Thyroid gland (tissue), 4 donors: ENCODE measurements at regions not wholly inside any gene's neighbourhood (a gene's known extent, or its start where the extent isn't known, plus 50 kb on each side); places are given as distances from the start of the nearest gene placed in this dataset.
"Not testable (repeated sequence)": the region's sequence is repeated elsewhere in the genome, so short reads cannot be mapped to it uniquely, and the experiment has no call there.

Source experiments
- DNase-seq, 2 donors: peaks; one replicate each; pipeline ENCODE4 v3.0.0-alpha.2; 2019
- H3K27ac ChIP-seq, 3 donors: fragments of 200-600 bp; sonication (generic); 1 replicate in 2 of 3; 2 replicates in 1 of 3; pipeline ENCODE4 v1.5.1; 2016 to 2019; ENCODE audit warnings: mild to moderate bottlenecking in 1 of 3, moderate library complexity in 1 of 3
- H3K27me3 ChIP-seq: fragments of 200-600 bp; sonication (generic); one replicate; pipeline ENCODE4 v1.5.1; 2019
- H3K36me3 ChIP-seq, 2 donors: fragments of 200-600 bp; sonication (generic); one replicate each; pipeline ENCODE4 v1.5.1; 2016 to 2019
- H3K4me1 ChIP-seq, 2 donors: fragments of 200-600 bp; sonication (generic); one replicate each; pipeline ENCODE4 v1.5.1; 2017 to 2019
- H3K4me3 ChIP-seq, 3 donors: fragments of 200-600 bp; sonication (generic); replicated peaks in 1 of 3; 1 replicate in 2 of 3; 2 replicates in 1 of 3; pipeline ENCODE4 v1.5.1; 2016; ENCODE audit warnings: mild to moderate bottlenecking in 1 of 3
- H3K9me3 ChIP-seq: fragments of 200-600 bp; sonication (generic); one replicate; pipeline ENCODE4 v1.5.1; 2017
- POLR2A ChIP-seq, 2 donors: fragments of 450-650 bp; IDR thresholded peaks; one replicate each; pipeline ENCODE4 v1.6.1; 2017; ENCODE audit warnings: antibody characterized with exemption in 2 of 2, mild to moderate bottlenecking in 2 of 2, moderate library complexity in 1 of 2
- WGBS, 2 donors: methylation state at CpG; one replicate each; pipeline ENCODE4 v1.1.5; 2017; 5-methylcytosine and 5-hydroxymethylcytosine counted together
- intact Hi-C: fragments of 100-400 bp; cut with DNase I; formaldehyde crosslinking; loops from one replicate; pipeline ENCODE4 v1.15.1; 2023
- TF ChIP-seq, protein P1 (sequence below), 6 experiments: fragments of 200-600 bp in 3 of 6; fragments of 450-650 bp in 3 of 6; sonication (generic) in 3 of 6; IDR thresholded peaks; one replicate each; pipeline ENCODE4 v1.5.1; 2016 to 2019; ENCODE audit warnings: antibody characterized with exemption in 6 of 6, mild to moderate bottlenecking in 2 of 6, inconsistent platforms in 1 of 6, moderate library complexity in 1 of 6

DNA sequence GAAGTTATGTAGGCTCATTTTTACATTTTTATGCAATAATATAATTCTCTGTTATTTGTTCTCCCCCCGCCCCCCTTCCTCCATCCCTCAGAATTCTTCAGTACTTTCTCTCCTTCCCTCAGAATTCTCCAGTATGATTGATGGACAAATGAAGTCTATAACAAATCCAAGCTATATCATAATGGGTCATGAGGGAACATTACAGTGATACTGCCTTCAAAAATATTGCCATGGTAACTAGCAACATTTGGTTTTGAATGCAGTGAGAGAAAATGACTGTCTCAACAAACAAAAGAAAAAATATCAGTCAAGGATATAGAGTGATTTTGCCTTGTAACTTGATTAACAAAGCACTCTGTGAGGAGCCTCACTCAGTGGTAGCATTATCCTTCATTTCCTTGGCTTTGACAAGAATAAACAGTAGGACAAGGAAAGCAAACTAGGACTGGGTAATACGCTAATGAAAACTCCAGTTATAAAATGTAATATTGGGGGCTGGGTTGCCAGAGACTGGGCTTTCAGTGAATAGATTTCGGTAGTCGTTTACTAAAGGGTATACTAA lies 392.9 kb upstream of the CRIM1 start:
- no peaks in the 10 kb centered on the region for H3K9me3 ChIP-seq
- no peaks in the 10 kb centered on the region for H3K4me1 ChIP-seq
- no peak for TF ChIP-seq POLR2A (IDR thresholded peaks at IDR 0.05)
- TF ChIP-seq, protein P1, sequence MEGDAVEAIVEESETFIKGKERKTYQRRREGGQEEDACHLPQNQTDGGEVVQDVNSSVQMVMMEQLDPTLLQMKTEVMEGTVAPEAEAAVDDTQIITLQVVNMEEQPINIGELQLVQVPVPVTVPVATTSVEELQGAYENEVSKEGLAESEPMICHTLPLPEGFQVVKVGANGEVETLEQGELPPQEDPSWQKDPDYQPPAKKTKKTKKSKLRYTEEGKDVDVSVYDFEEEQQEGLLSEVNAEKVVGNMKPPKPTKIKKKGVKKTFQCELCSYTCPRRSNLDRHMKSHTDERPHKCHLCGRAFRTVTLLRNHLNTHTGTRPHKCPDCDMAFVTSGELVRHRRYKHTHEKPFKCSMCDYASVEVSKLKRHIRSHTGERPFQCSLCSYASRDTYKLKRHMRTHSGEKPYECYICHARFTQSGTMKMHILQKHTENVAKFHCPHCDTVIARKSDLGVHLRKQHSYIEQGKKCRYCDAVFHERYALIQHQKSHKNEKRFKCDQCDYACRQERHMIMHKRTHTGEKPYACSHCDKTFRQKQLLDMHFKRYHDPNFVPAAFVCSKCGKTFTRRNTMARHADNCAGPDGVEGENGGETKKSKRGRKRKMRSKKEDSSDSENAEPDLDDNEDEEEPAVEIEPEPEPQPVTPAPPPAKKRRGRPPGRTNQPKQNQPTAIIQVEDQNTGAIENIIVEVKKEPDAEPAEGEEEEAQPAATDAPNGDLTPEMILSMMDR (IDR thresholded peaks at IDR 0.05) = no peak
- no peaks in the 10 kb centered on the region for H3K27me3 ChIP-seq
- no peak overlapping the region for H3K4me3 ChIP-seq
- no peak for DNase-seq
- no peak overlapping the region for H3K27ac ChIP-seq
- no peaks in the 10 kb centered on the region for H3K36me3 ChIP-seq
- WGBS, 2 donors = 88 to 91% methylated on average over 4 of the region's 4 CpGs
- intact Hi-C loops = no loop called here

DNA sequence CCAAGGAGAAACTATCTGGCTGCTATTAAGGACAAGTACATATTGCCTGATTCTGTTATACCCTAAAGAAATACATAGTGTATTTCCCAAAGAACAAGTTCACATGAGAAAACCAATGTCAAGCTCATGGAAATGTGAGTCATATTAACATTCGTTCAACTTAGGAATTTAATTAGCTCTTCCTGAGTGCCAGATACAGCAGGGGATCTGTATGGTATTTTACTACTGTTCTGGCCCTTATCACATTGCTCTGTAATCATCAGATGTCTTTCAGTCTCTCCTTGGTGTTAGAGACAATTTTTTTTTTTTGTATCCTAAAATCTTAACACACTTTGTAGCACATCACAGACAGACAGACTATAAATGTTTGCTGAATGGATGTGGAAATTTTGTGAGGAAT lies 395.0 kb upstream of the CRIM1 start:
- Histone ChIP-seq H3K4me3 (no peak overlapping the region), H3K27me3 (no peaks in the 10 kb centered on the region), H3K4me1 (no peaks in the 10 kb centered on the region), H3K27ac (no peak overlapping the region), H3K9me3 (no peaks in the 10 kb centered on the region), H3K36me3 (no peaks in the 10 kb centered on the region)
- intact Hi-C loops = no loop called here
- TF ChIP-seq, protein P1 (IDR thresholded peaks at IDR 0.05) = no peak
- TF ChIP-seq POLR2A (IDR thresholded peaks at IDR 0.05) = no peak
- DNase-seq = no peak
- WGBS, 2 donors = 86 to 92% methylated on average over 1 of the region's 1 CpG

DNA sequence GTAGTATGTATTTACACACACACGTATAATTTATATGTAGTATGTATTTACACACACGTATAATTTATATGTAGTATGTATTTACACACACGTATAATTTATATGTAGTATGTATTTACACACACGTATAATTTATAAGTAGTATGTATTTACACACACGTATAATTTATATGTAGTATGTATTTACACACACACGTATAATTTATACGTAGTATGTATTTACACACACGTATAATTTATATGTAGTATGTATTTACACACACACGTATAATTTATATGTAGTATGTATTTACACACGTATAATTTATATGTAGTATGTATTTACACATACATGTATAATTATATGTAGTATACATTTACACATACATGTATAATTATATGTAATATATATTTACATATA lies 398.5 kb upstream of the CRIM1 start:
- H3K36me3 ChIP-seq, H3K9me3 ChIP-seq, H3K4me1 ChIP-seq, H3K4me3 ChIP-seq, DNase-seq, intact Hi-C loops, H3K27me3 ChIP-seq, H3K27ac ChIP-seq: not testable (repeated sequence)
- 90 to 96% methylated on average over 10 of the region's 10 CpGs for WGBS, 2 donors

DNA sequence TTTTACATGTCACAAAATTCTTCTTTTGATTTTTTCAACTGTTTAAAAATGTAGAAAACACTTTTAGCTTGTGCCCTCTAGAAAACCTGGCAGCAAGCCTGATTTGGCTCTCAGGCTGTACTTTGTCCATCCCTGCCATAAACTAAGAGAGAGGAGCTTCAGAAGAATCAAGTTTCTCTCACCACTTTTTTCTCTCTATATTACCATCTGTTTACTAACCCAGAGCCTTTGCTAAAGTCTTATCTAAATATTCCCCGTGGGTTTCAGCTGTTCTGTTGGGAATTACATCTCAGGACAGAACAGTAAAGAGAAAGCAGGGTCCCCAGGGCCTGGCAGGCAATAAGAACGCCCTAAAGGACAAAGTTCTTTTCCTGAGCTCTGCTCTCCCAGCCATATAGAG lies 409.1 kb upstream of the CRIM1 start:
- Histone ChIP-seq H3K4me3 (no peak overlapping the region), H3K9me3 (no peaks in the 10 kb centered on the region), H3K27me3 (no peaks in the 10 kb centered on the region), H3K4me1 (no peaks in the 10 kb centered on the region), H3K27ac (no peak overlapping the region), H3K36me3 (no peaks in the 10 kb centered on the region)
- no peak for TF ChIP-seq POLR2A (IDR thresholded peaks at IDR 0.05)
- TF ChIP-seq, protein P1 (IDR thresholded peaks at IDR 0.05) = no peak
- no peak for DNase-seq
- WGBS, 2 donors = 53 to 65% methylated on average over 2 of the region's 2 CpGs
- intact Hi-C loops = no loop called here

DNA sequence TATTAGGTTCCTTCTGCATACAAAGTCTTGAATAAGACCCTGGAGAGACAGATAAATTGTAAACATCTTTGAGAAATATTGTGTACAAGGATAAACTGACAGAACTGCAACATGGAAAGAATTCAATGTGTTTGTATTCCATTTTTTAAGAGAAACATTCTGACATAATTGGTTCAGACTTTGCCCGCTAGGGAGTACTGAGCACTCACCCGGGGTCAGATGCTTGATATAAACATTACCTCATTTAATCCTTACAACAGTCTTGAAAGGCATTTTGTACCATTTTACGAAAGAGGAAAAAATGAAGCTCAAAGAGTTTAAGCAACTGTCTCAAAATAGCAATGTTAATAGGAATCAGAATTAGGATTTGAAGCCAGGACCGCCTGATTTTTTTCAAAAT lies 416.7 kb upstream of the CRIM1 start:
- Histone ChIP-seq H3K27ac (no peak overlapping the region), H3K27me3 (no peaks in the 10 kb centered on the region), H3K36me3 (no peaks in the 10 kb centered on the region), H3K9me3 (no peaks in the 10 kb centered on the region), H3K4me3 (no peak overlapping the region), H3K4me1 (no peaks in the 10 kb centered on the region)
- WGBS, 2 donors = 67 to 79% methylated on average over 4 of the region's 4 CpGs
- intact Hi-C loops = no loop called here
- TF ChIP-seq, protein P1 (IDR thresholded peaks at IDR 0.05) = no peak
- no peak for TF ChIP-seq POLR2A (IDR thresholded peaks at IDR 0.05)
- no peak for DNase-seq

DNA sequence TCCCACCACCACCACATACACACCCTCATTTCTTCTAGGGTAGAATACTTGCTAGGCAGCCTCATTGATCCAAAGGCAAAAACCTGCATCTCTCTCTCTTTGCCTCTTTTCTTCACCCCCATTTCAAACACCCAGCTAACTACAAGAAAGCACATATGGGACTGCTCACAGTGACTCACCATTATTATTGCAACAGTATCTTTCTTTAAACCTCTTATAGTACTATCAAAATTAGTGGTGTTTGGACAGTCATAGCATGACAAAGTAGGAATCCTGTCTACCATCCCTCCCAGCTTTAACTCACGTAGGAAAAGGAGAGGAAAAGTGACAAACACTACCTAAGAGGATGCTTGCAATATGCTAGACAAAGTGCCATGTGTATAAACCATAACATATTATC lies 422.5 kb upstream of the CRIM1 start:
- Histone ChIP-seq H3K27ac (no peak overlapping the region), H3K4me1 (no peaks in the 10 kb centered on the region), H3K9me3 (no peaks in the 10 kb centered on the region), H3K4me3 (no peak overlapping the region), H3K27me3 (no peaks in the 10 kb centered on the region), H3K36me3 (no peaks in the 10 kb centered on the region)
- no peak for TF ChIP-seq POLR2A (IDR thresholded peaks at IDR 0.05)
- TF ChIP-seq, protein P1 (IDR thresholded peaks at IDR 0.05) = no peak
- WGBS, 2 donors = 75 to 80% methylated on average over 1 of the region's 1 CpG
- intact Hi-C loops = no loop called here
- no peak for DNase-seq
